A549 (cell line): ENCODE measurements at regions not wholly inside any gene's neighbourhood (a gene's known extent, or its start where the extent isn't known, plus 50 kb on each side); places are given as distances from the start of the nearest gene placed in this dataset.

Experiments
- CTCF ChIP-seq: fragments of >200 bp; sonication (Bioruptor Twin); formaldehyde crosslinking; IDR thresholded peaks from 3 replicates; pipeline ENCODE4 v1.5.1; 2016
- EP300 ChIP-seq, 2 experiments: fragments of >200 bp; sonication (Bioruptor Twin); formaldehyde crosslinking; IDR thresholded peaks; 2 replicates in 1 of 2; 3 replicates in 1 of 2; pipeline ENCODE4 v1.6.1; 2016 to 2017
- KDM1A ChIP-seq: fragments of 200-600 bp; sonication (generic); IDR thresholded peaks from 2 replicates; pipeline ENCODE4 v1.6.1; 2016; ENCODE audit warnings: low read depth, mild to moderate bottlenecking
- MAX ChIP-seq: IDR thresholded peaks from 2 replicates; pipeline ENCODE4 v1.6.1; 2012
- POLR2A ChIP-seq: IDR thresholded peaks from 2 replicates; pipeline ENCODE4 v1.6.1; 2012; ENCODE audit warnings: mild to moderate bottlenecking, low read length
- POLR2AphosphoS2 ChIP-seq: conservative IDR thresholded peaks from 2 replicates; pipeline ENCODE4 v1.6.1; 2012; ENCODE audit warnings: low read length, improper control_type of control experiment, inconsistent platforms
- REST ChIP-seq: fragments of 200-600 bp; sonication (generic); IDR thresholded peaks from 2 replicates; pipeline ENCODE4 v1.6.1; 2016; ENCODE audit warnings: antibody characterized with exemption, mild to moderate bottlenecking, moderate library complexity
- RNF2 ChIP-seq: fragments of 200-600 bp; sonication (generic); IDR thresholded peaks from 2 replicates; pipeline ENCODE4 v1.6.1; 2016; ENCODE audit warnings: low read depth, mild to moderate bottlenecking, antibody characterized with exemption, moderate library complexity, borderline replicate concordance
- USF2 ChIP-seq: fragments of 450-650 bp; IDR thresholded peaks from 2 replicates; pipeline ENCODE4 v1.6.1; 2014; ENCODE audit warnings: antibody characterized with exemption
- ZSCAN20 ChIP-seq: fragments of 250-450 bp; sonication (Bioruptor Pico); IDR thresholded peaks from 2 replicates; pipeline ENCODE4 v1.8.0; 2022; ENCODE audit warnings: mild to moderate bottlenecking, moderate library complexity

- no peak for TF ChIP-seq USF2
- TF ChIP-seq RNF2, result no peak
- TF ChIP-seq CTCF, result no peak
- no peak for TF ChIP-seq REST
- no peak for TF ChIP-seq MAX
- no peak for TF ChIP-seq POLR2AphosphoS2
- TF ChIP-seq POLR2A, result no peak
- TF ChIP-seq ZSCAN20 (CRISPR knock-in tag), result no peak
- no peak for TF ChIP-seq EP300 (IDR thresholded peaks at IDR 0.05)
- TF ChIP-seq KDM1A, result no peak
Observed at GRCh38 chr20:52619101-52619500, 353.1 kb upstream of the TSHZ2 start.
